Mesenchymal stem cell (in vitro differentiated cells and primary cell): ENCODE measurements at regions not wholly inside any gene's neighbourhood (a gene's known extent, or its start where the extent isn't known, plus 50 kb on each side); places are given as distances from the start of the nearest gene placed in this dataset.

Experiments used
- DNase-seq: peaks from one replicate; pipeline ENCODE4 v3.0.0-alpha.2; 2013
- H2AFZ ChIP-seq: one replicate; pipeline ENCODE4 v1.6.1; 2013; ENCODE audit warnings: low read depth, mild to moderate bottlenecking, control low read depth, inconsistent platforms, low read length, moderate library complexity
- H2AK5ac ChIP-seq: 2 replicates; pipeline ENCODE4 v1.6.1; 2013; ENCODE audit warnings: low read length, moderate library complexity, mild to moderate bottlenecking, inconsistent platforms; ENCODE audit not compliant: severe bottlenecking
- H2BK120ac ChIP-seq: one replicate; pipeline ENCODE4 v1.6.1; 2013; ENCODE audit warnings: low read depth, mild to moderate bottlenecking, inconsistent platforms, low read length, moderate library complexity
- H2BK12ac ChIP-seq, 2 experiments: one replicate each; pipeline ENCODE4 v1.6.1; 2013; ENCODE audit warnings: inconsistent platforms in 2 of 2, low read length in 2 of 2, mild to moderate bottlenecking in 2 of 2, moderate library complexity in 2 of 2, control low read depth in 1 of 2
- H2BK15ac ChIP-seq: one replicate; pipeline ENCODE4 v1.6.1; 2013; ENCODE audit warnings: mild to moderate bottlenecking, low read depth, inconsistent platforms; ENCODE audit not compliant: poor library complexity, severe bottlenecking
- H2BK5ac ChIP-seq: 2 replicates; pipeline ENCODE4 v1.6.1; 2013; ENCODE audit warnings: low read depth, mild to moderate bottlenecking, low read length, control low read depth, inconsistent platforms; ENCODE audit not compliant: poor library complexity, severe bottlenecking
- H3K14ac ChIP-seq, 2 experiments: one replicate each; pipeline ENCODE4 v1.6.1; 2013; ENCODE audit warnings: inconsistent platforms in 2 of 2, low read length in 2 of 2, control low read depth in 1 of 2, mild to moderate bottlenecking in 1 of 2, moderate library complexity in 1 of 2
- H3K18ac ChIP-seq, 2 experiments: one replicate each; pipeline ENCODE4 v1.6.1; 2013; ENCODE audit warnings: inconsistent platforms in 2 of 2, low read length in 2 of 2, control low read depth in 1 of 2, low read depth in 1 of 2, mild to moderate bottlenecking in 1 of 2
- H3K23ac ChIP-seq, 2 experiments: one replicate each; pipeline ENCODE4 v1.6.1; 2013; ENCODE audit warnings: inconsistent platforms in 2 of 2, low read length in 2 of 2, mild to moderate bottlenecking in 2 of 2, moderate library complexity in 2 of 2, control low read depth in 1 of 2
- H3K27ac ChIP-seq: 2 replicates; pipeline ENCODE4 v1.5.1; 2013; ENCODE audit warnings: mild to moderate bottlenecking, moderate library complexity, low read length, control low read depth, inconsistent platforms; ENCODE audit not compliant: poor library complexity, severe bottlenecking
- H3K27me3 ChIP-seq, 2 experiments: 2 replicates each; pipeline versions ENCODE4 v1.6.1 to v1.7.0; 2013; ENCODE audit warnings: low read length in 2 of 2, mild to moderate bottlenecking in 2 of 2, moderate library complexity in 2 of 2, control low read depth in 1 of 2, inconsistent platforms in 1 of 2; ENCODE audit not compliant: control insufficient read depth in 1 of 2, insufficient read depth in 1 of 2
- H3K36me3 ChIP-seq, 2 experiments: 2 replicates each; pipeline versions ENCODE4 v1.6.1 to v1.7.0; 2013; ENCODE audit warnings: low read length in 2 of 2, control low read depth in 1 of 2, inconsistent platforms in 1 of 2, low read depth in 1 of 2, mild to moderate bottlenecking in 1 of 2; ENCODE audit not compliant: insufficient read depth in 2 of 2, control insufficient read depth in 1 of 2
- H3K4ac ChIP-seq, 2 experiments: one replicate each; pipeline ENCODE4 v1.6.1; 2013; ENCODE audit warnings: inconsistent platforms in 2 of 2, low read length in 2 of 2, mild to moderate bottlenecking in 2 of 2, moderate library complexity in 2 of 2, control low read depth in 1 of 2, low read depth in 1 of 2
- H3K4me1 ChIP-seq: 2 replicates; pipeline ENCODE4 v1.6.1; 2013; ENCODE audit warnings: low read depth, low read length, control low read depth; ENCODE audit not compliant: control insufficient read depth, insufficient read depth
- H3K4me2 ChIP-seq: 2 replicates; pipeline ENCODE4 v1.6.1; 2013; ENCODE audit warnings: low read length, mild to moderate bottlenecking, inconsistent platforms; ENCODE audit not compliant: poor library complexity, severe bottlenecking
- H3K4me3 ChIP-seq, 2 experiments: 2 replicates each; pipeline versions ENCODE4 v1.5.1 to v1.7.0; 2013; ENCODE audit warnings: low read length in 2 of 2, mild to moderate bottlenecking in 2 of 2, control low read depth in 1 of 2, low read depth in 1 of 2; ENCODE audit not compliant: insufficient read depth in 1 of 2
- H3K79me1 ChIP-seq: replicated peaks from 2 replicates; pipeline ENCODE4 v1.6.1; 2013; ENCODE audit warnings: mild to moderate bottlenecking, control low read depth, low read length, inconsistent platforms; ENCODE audit not compliant: poor library complexity, severe bottlenecking
- H3K9ac ChIP-seq: 2 replicates; pipeline ENCODE4 v1.7.0; 2013; ENCODE audit warnings: mild to moderate bottlenecking, low read length, moderate library complexity
- H3K9me3 ChIP-seq: 2 replicates; pipeline ENCODE4 v1.7.0; 2013; ENCODE audit warnings: mild to moderate bottlenecking, low read length; ENCODE audit not compliant: control insufficient read depth
- H4K8ac ChIP-seq: one replicate; pipeline ENCODE4 v1.6.1; 2013; ENCODE audit warnings: inconsistent platforms, mild to moderate bottlenecking, low read length, moderate library complexity
- H4K91ac ChIP-seq: one replicate; pipeline ENCODE4 v1.6.1; 2013; ENCODE audit warnings: mild to moderate bottlenecking, low read length, inconsistent platforms
- WGBS: methylation state at CpG from one replicate; pipeline ENCODE4 v1.1.7; 2013; ENCODE audit warnings: mixed read lengths; 5-methylcytosine and 5-hydroxymethylcytosine counted together

DNA sequence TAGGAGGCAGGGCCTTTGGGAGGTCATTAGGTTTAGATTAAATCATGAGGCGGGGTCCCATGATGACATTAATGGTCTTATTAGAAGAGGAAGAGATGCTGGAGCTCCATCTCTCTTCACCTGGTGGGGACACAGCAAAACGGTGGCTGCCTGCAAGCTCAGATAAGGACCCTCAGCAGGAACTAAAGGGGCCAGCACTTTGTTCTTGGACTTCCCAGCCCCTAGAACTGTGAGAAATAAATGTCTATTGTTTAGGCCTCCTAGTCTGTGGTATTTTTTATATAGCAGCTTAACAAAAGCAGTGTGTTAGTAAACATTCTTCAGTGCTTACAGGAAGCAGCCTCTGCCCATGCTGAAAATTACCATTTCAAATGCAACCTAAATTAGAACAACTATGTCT lies 157.6 kb downstream of the FOXA2 start:
- H4K91ac ChIP-seq: no peak overlapping the region
- H2AK5ac ChIP-seq: peak overlapping the region; percentile 93
- H3K79me1 ChIP-seq: no peaks in the 10 kb centered on the region
- H3K9me3 ChIP-seq: no peaks in the 10 kb centered on the region
- WGBS: 61% methylated on average over 2 of the region's 2 CpGs
- no peak for DNase-seq
- H2BK15ac ChIP-seq: no peak overlapping the region
- H3K18ac ChIP-seq: no peak overlapping the region
- no peak overlapping the region for H3K4me2 ChIP-seq
- no peak overlapping the region for H2BK5ac ChIP-seq
- no peak overlapping the region for H4K8ac ChIP-seq
- H3K14ac ChIP-seq: no peak overlapping the region
- no peaks in the 10 kb centered on the region for H3K36me3 ChIP-seq
- no peak overlapping the region for H3K4me3 ChIP-seq
- no peak overlapping the region for H2AFZ ChIP-seq
- H3K4ac ChIP-seq: no peak overlapping the region
- H3K4me1 ChIP-seq: peaks cover 12% of the 10 kb centered on the region
- no peak overlapping the region for H2BK120ac ChIP-seq
- no peak overlapping the region for H2BK12ac ChIP-seq
- no peak overlapping the region for H3K23ac ChIP-seq
- no peak overlapping the region for H3K9ac ChIP-seq
- peaks cover 0 to 4% of the 10 kb centered on the region in 2 experiments for H3K27me3 ChIP-seq
- H3K27ac ChIP-seq: peak overlapping the region; percentile 96

GRCh38 chr20:22425344-22426295 lies 158.8 kb downstream of the FOXA2 start:
- Histone ChIP-seq H3K4ac (no peak overlapping the region), H3K27ac (peak overlapping the region; percentile 96), H3K9me3 (no peaks in the 10 kb centered on the region), H2BK5ac (peak overlapping the region; percentile 81), H3K18ac (no peak overlapping the region), H2AK5ac (peak overlapping the region; percentile 49), H3K79me1 (no peaks in the 10 kb centered on the region), H4K91ac (no peak overlapping the region), H3K9ac (no peak overlapping the region), H2AFZ (no peak overlapping the region), H4K8ac (no peak overlapping the region), H3K23ac (no peak overlapping the region), H2BK12ac (no peak overlapping the region), H3K14ac (no peak overlapping the region), H3K27me3 (peaks cover 0 to 12% of the 10 kb centered on the region in 2 experiments), H2BK15ac (no peak overlapping the region), H3K4me1 (peaks cover 8% of the 10 kb centered on the region), H3K36me3 (no peaks in the 10 kb centered on the region), H3K4me3 (no peak overlapping the region), H2BK120ac (no peak overlapping the region), H3K4me2 (no peak overlapping the region)
- DNase-seq: no peak
- 70% methylated on average over 4 of the region's 5 CpGs for WGBS

- no peak overlapping the region for H3K18ac ChIP-seq
- no peak for DNase-seq
- WGBS: 70% methylated on average over 6 of the region's 6 CpGs
- H3K4ac ChIP-seq: no peak overlapping the region
- no peak overlapping the region for H4K91ac ChIP-seq
- peaks cover 0 to 14% of the 10 kb centered on the region in 2 experiments for H3K27me3 ChIP-seq
- no peak overlapping the region for H3K27ac ChIP-seq
- no peak overlapping the region for H2BK15ac ChIP-seq
- H2AFZ ChIP-seq: no peak overlapping the region
- H3K4me2 ChIP-seq: no peak overlapping the region
- no peaks in the 10 kb centered on the region for H3K9me3 ChIP-seq
- no peak overlapping the region for H2BK5ac ChIP-seq
- H2BK120ac ChIP-seq: no peak overlapping the region
- H3K9ac ChIP-seq: no peak overlapping the region
- no peaks in the 10 kb centered on the region for H3K4me1 ChIP-seq
- H3K4me3 ChIP-seq: no peak overlapping the region
- H4K8ac ChIP-seq: no peak overlapping the region
- no peaks in the 10 kb centered on the region for H3K36me3 ChIP-seq
- peak overlapping the region; percentile 57 for H2AK5ac ChIP-seq
- H2BK12ac ChIP-seq: no peak overlapping the region
- H3K23ac ChIP-seq: no peak overlapping the region
- H3K14ac ChIP-seq: no peak overlapping the region
- H3K79me1 ChIP-seq: no peaks in the 10 kb centered on the region
These were observed 161.1 kb downstream of the FOXA2 start for GRCh38 chr20:22423190-22423832.

DNA sequence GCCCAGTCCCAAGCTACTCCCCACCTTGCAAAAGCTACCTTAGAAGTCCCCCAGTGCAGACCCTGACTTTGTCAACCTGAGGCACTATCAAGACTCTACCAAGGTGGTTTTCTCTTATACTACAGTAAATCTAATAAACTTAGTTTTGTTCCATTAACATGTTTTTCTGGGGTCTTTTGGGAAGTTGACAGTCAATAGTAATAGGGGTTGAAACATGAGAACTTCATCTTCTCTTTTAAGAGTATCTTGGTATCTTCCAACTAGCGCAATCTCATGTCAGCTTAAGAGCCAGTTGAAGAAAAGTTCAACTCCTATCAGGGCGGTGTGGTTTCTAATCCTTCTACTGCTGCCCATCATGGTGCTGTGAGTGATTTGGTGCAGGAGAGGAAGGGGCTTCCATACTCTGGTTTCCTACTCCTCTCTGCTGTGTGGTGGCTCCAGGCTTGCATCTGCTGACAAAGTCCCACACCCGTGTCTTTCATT lies 164.2 kb downstream of the FOXA2 start:
- Histone ChIP-seq H4K91ac (no peak overlapping the region), H3K4me2 (no peak overlapping the region), H3K14ac (no peak overlapping the region), H2AK5ac (no peak overlapping the region), H3K27ac (no peak overlapping the region), H3K4ac (no peak overlapping the region), H3K23ac (no peak overlapping the region), H3K18ac (no peak overlapping the region), H3K9me3 (no peaks in the 10 kb centered on the region), H3K79me1 (no peaks in the 10 kb centered on the region), H3K4me3 (no peak overlapping the region), H2BK15ac (no peak overlapping the region), H3K4me1 (peaks cover 2% of the 10 kb centered on the region), H3K36me3 (no peaks in the 10 kb centered on the region), H2BK12ac (no peak overlapping the region), H2BK120ac (no peak overlapping the region), H3K9ac (no peak overlapping the region), H2BK5ac (no peak overlapping the region), H3K27me3 (peaks cover 0 to 14% of the 10 kb centered on the region in 2 experiments), H4K8ac (no peak overlapping the region), H2AFZ (no peak overlapping the region)
- 86% methylated on average over 2 of the region's 3 CpGs for WGBS
- no peak for DNase-seq
